HT1080 (cell line): ENCODE measurements at regions not wholly inside any gene's neighbourhood (a gene's known extent, or its start where the extent isn't known, plus 50 kb on each side); places are given as distances from the start of the nearest gene placed in this dataset.

Experiments used
- DNase-seq: peaks from one replicate; pipeline ENCODE4 v3.0.0-alpha.2; 2015; ENCODE audit warnings: low read depth

- no peak for DNase-seq
Measured at GRCh38 chr16:85356157-85356556, 243.9 kb upstream of the CIBAR2 start.

- DNase-seq: no peak
Measured at GRCh38 chr16:85357323-85357722, 245.1 kb upstream of the CIBAR2 start.

GRCh38 chr16:85357924-85358505 lies 245.7 kb upstream of the CIBAR2 start:
- no peak for DNase-seq

GRCh38 chr16:85358704-85359146 lies 246.5 kb upstream of the CIBAR2 start:
- DNase-seq: no peak

- DNase-seq: no peak
Measured at GRCh38 chr16:85359147-85359822, 247.0 kb upstream of the CIBAR2 start.

- DNase-seq: no peak
Measured at GRCh38 chr16:85360323-85361277, 248.3 kb upstream of the CIBAR2 start.

- no peak for DNase-seq
Measured at GRCh38 chr16:85361441-85362118, 249.3 kb upstream of the CIBAR2 start.

GRCh38 chr16:85362443-85362842 lies 250.2 kb upstream of the CIBAR2 start:
- DNase-seq: no peak

GRCh38 chr16:85363427-85363826 lies 249.7 kb upstream of the GSE1 start:
- DNase-seq: no peak

GRCh38 chr16:85363881-85364280 lies 249.2 kb upstream of the GSE1 start:
- peak; percentile 62 for DNase-seq

- peak; percentile 66 for DNase-seq
Measured at GRCh38 chr16:85364323-85365040, 248.6 kb upstream of the GSE1 start.

- no peak for DNase-seq
Measured at GRCh38 chr16:85365120-85365519, 248.0 kb upstream of the GSE1 start.

- DNase-seq: no peak
Measured at GRCh38 chr16:85366031-85366763, 246.9 kb upstream of the GSE1 start.

- no peak for DNase-seq
Measured at GRCh38 chr16:85367485-85367884, 245.6 kb upstream of the GSE1 start.

GRCh38 chr16:85369060-85369459 lies 244.1 kb upstream of the GSE1 start:
- DNase-seq: no peak

GRCh38 chr16:85369741-85370528 lies 243.2 kb upstream of the GSE1 start:
- peak; percentile 45 for DNase-seq

GRCh38 chr16:85370543-85370880 lies 242.6 kb upstream of the GSE1 start:
- DNase-seq: peak; percentile 47

GRCh38 chr16:85370881-85371651 lies 242.1 kb upstream of the GSE1 start:
- DNase-seq: no peak

- DNase-seq: no peak
Measured at GRCh38 chr16:85371948-85372347, 241.2 kb upstream of the GSE1 start.
